SK-N-MC (cell line): ENCODE measurements at regions not wholly inside any gene's neighbourhood (a gene's known extent, or its start where the extent isn't known, plus 50 kb on each side); places are given as distances from the start of the nearest gene placed in this dataset.

Experiments
- EZH2 ChIP-seq: fragments of 200-600 bp; sonication (generic); IDR thresholded peaks from one replicate; pipeline ENCODE4 v1.6.1; 2017; ENCODE audit warnings: antibody characterized with exemption
- POLR2AphosphoS5 ChIP-seq: IDR thresholded peaks from 2 replicates; pipeline ENCODE4 v1.6.1; 2012; ENCODE audit warnings: mild to moderate bottlenecking, low read depth, low read length, borderline replicate concordance

DNA sequence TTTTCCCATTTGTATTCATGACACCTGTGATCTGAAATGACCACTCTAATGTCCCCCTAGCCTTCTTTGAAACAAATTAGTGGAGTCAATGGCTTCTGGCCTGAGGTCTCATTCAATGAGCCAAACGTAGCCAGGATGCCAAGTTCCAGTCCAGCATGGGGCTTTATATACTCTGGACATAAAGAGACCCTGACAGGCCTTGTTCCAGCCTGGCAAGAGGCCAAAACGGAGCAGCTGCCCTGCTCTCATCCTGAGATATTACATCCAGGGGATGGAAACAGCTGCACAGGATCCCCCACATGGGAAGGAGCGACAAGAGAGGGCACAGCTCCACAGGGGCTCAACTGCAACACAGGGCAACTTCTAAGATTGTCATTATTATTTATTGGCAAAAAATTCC is 437.8 kb downstream of the CDH26 start:
- TF ChIP-seq EZH2 (no peak), POLR2AphosphoS5 (no peak)
